CD4-positive, alpha-beta T cell (primary cell): ENCODE measurements at regions not wholly inside any gene's neighbourhood (a gene's known extent, or its start where the extent isn't known, plus 50 kb on each side); places are given as distances from the start of the nearest gene placed in this dataset.

Source experiments
- ATAC-seq: fragments of 200-7000 bp; cut with Tn5 transposase; one replicate; pipeline ENCODE4 v1.10.0; 2022; ENCODE audit warnings: mild to moderate bottlenecking; ENCODE audit not compliant: poor library complexity
- CTCF ChIA-PET: fragments of 350-600 bp; sonication (Branson Sonifier 250); formaldehyde crosslinking; loops from one replicate; lab custom pipeline; 2021; ENCODE audit warnings: antibody characterized with exemption, inconsistent platforms; lab: Charles Lee
- POLR2A ChIA-PET: fragments of 350-600 bp; sonication (Branson Sonifier 250); formaldehyde crosslinking; loops from one replicate; lab custom pipeline; 2021; ENCODE audit warnings: antibody characterized with exemption, inconsistent platforms; lab: Charles Lee
- DNase-seq, 14 experiments: peaks; one replicate each; pipeline ENCODE4 v3.0.0-alpha.2; 2013 to 2020; ENCODE audit warnings: mixed read lengths in 2 of 14
- H3K27ac ChIP-seq, 2 donors: one replicate each; pipeline versions ENCODE4 v1.5.1 to v1.7.0; 2013; ENCODE audit warnings: low read length in 2 of 2, low read depth in 1 of 2, mild to moderate bottlenecking in 1 of 2
- H3K27me3 ChIP-seq, 2 experiments: 1 replicate in 1 of 2; 2 replicates in 1 of 2; pipeline versions ENCODE4 v1.6.1 to v1.7.0; 2013; ENCODE audit warnings: low read length in 2 of 2, control low read depth in 1 of 2, mild to moderate bottlenecking in 1 of 2, moderate library complexity in 1 of 2; ENCODE audit not compliant: insufficient read depth in 2 of 2, control insufficient read depth in 1 of 2
- H3K36me3 ChIP-seq: one replicate; pipeline ENCODE4 v1.6.1; 2013; ENCODE audit warnings: low read length, control low read depth; ENCODE audit not compliant: insufficient read depth
- H3K4me1 ChIP-seq: one replicate; pipeline ENCODE4 v1.6.1; 2013; ENCODE audit warnings: low read length, control low read depth; ENCODE audit not compliant: insufficient read depth
- H3K4me3 ChIP-seq: one replicate; pipeline ENCODE4 v1.5.1; 2013; ENCODE audit warnings: mild to moderate bottlenecking, low read length, moderate library complexity
- H3K9me3 ChIP-seq, 2 experiments: 1 replicate in 1 of 2; 2 replicates in 1 of 2; pipeline versions ENCODE4 v1.6.1 to v1.7.0; 2013; ENCODE audit warnings: low read length in 2 of 2, mild to moderate bottlenecking in 2 of 2, control low read depth in 1 of 2, moderate library complexity in 1 of 2; ENCODE audit not compliant: control insufficient read depth in 1 of 2, insufficient read depth in 1 of 2
- H3K27ac Mint-ChIP-seq: one replicate; pipeline ENCODE4 v1.8.0; 2020; ENCODE audit warnings: mixed read lengths
- H3K27me3 Mint-ChIP-seq: one replicate; pipeline ENCODE4 v1.8.0; 2021; ENCODE audit warnings: mixed read lengths
- H3K36me3 Mint-ChIP-seq: one replicate; pipeline ENCODE4 v1.8.0; 2021; ENCODE audit warnings: low read depth, mixed read lengths
- H3K4me1 Mint-ChIP-seq: one replicate; pipeline ENCODE4 v1.8.0; 2021; ENCODE audit warnings: low read depth, mixed read lengths
- H3K4me3 Mint-ChIP-seq: one replicate; pipeline ENCODE4 v1.8.0; 2020; ENCODE audit warnings: mild to moderate bottlenecking, mixed read lengths
- H3K9me3 Mint-ChIP-seq: one replicate; pipeline ENCODE4 v1.8.0; 2020; ENCODE audit warnings: mixed read lengths
- intact Hi-C, 2 experiments: fragments of 100-400 bp; cut with DNase I in 1 of 2; cut with micrococcal nuclease in 1 of 2; formaldehyde crosslinking; loops; one replicate each; pipeline versions ENCODE4 v1.15.1 to v1.9.0; 2023 to 2025; cut with DNase I, micrococcal nuclease
- TF ChIP-seq, protein P1 (sequence below): fragments of 200-600 bp; IDR thresholded peaks from one replicate; pipeline ENCODE4 v1.8.0; 2022; ENCODE audit warnings: antibody characterized with exemption, mild to moderate bottlenecking

DNA sequence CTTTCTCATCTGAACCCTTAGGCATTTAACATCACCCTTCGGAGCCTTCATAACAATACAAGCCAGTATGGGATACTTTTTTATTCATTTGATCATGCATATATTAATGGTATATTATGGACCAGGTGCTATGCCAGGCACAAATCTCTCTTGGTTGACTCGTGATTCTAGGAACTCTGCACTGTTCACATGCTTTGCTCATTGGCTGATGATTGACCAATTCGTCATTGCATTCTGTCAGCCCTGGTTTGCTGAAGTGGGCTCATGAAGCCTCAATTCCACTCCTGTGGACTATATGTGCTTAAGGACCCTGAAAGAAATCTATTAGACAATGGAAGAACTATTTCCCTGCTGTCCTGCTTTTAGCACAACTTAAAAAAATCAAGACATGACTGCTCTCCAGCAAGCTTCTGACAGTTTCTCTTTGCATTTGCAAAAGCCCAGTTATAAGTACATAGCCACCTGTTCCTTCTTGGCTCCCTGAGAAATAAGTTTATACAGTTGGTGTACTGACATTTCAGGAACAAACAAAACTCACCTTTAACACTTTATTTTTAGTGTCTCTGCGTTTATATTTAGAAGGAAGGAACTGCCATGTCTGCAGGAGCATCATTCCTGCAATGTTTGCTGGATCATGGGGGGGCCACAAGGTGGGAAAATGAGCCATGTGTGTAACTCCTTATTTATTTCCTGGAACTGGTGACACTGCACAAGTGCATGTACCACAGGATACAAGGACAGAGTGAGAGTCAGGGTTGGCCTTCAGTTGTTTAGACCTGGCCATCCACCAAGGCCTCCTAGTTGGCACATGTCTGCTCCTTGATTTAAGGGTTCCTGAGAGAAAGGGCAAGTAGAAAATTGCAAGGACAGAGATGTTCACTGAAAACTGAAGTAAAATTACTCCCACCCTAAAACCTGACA, 146.0 kb upstream of the NAMPT start:
- TF ChIP-seq, protein P1, sequence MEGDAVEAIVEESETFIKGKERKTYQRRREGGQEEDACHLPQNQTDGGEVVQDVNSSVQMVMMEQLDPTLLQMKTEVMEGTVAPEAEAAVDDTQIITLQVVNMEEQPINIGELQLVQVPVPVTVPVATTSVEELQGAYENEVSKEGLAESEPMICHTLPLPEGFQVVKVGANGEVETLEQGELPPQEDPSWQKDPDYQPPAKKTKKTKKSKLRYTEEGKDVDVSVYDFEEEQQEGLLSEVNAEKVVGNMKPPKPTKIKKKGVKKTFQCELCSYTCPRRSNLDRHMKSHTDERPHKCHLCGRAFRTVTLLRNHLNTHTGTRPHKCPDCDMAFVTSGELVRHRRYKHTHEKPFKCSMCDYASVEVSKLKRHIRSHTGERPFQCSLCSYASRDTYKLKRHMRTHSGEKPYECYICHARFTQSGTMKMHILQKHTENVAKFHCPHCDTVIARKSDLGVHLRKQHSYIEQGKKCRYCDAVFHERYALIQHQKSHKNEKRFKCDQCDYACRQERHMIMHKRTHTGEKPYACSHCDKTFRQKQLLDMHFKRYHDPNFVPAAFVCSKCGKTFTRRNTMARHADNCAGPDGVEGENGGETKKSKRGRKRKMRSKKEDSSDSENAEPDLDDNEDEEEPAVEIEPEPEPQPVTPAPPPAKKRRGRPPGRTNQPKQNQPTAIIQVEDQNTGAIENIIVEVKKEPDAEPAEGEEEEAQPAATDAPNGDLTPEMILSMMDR: no peak
- Histone ChIP-seq H3K27ac (no peak overlapping the region), H3K27me3 (peaks cover 0 to 2% of the 10 kb centered on the region in 2 experiments), H3K4me1 (no peaks in the 10 kb centered on the region), H3K4me3 (no peak overlapping the region), H3K9me3 (no peaks in the 10 kb centered on the region), H3K36me3 (no peaks in the 10 kb centered on the region)
- Mint-ChIP-seq H3K27ac (no peak overlapping the region), H3K36me3 (no peaks in the 10 kb centered on the region), H3K9me3 (no peaks in the 10 kb centered on the region), H3K4me3 (no peak overlapping the region), H3K27me3 (peaks cover 25% of the 10 kb centered on the region), H3K4me1 (no peaks in the 10 kb centered on the region)
- intact Hi-C loops: no loop called here
- no peak for ATAC-seq
- DNase-seq: no peak
- POLR2A ChIA-PET: no interaction called here
- CTCF ChIA-PET: no interaction called here

DNA sequence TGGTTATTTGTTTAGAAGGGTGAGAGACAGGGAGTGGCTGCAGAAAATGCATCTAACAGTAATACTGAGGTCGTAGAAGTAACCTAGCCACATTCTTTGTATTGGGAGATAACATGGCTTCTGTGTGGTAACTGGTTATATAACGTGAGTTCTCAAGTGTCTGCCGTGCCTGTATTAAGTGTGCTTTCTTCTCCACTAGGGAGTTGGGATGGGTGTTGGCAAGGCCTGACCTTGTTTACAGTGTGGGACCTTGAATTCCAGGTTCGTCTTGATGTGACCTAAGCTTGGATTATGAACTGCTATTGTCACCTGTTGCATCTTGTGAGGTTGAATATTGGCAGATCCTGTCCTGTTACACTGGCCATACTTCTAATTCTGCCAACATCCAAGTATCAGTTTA, 145.3 kb upstream of the NAMPT start:
- H3K27ac Mint-ChIP-seq: no peak overlapping the region
- no peak overlapping the region for H3K4me3 ChIP-seq
- no peaks in the 10 kb centered on the region for H3K36me3 ChIP-seq
- H3K9me3 ChIP-seq: no peaks in the 10 kb centered on the region
- peaks cover 6% of the 10 kb centered on the region for H3K4me1 ChIP-seq
- H3K27me3 ChIP-seq: peaks cover 0 to 2% of the 10 kb centered on the region in 2 experiments
- H3K27ac ChIP-seq: no peak overlapping the region
- H3K27me3 Mint-ChIP-seq: peaks cover 25% of the 10 kb centered on the region
- ChIA-PET POLR2A (no interaction called here), CTCF (no interaction called here)
- ATAC-seq (no peak), DNase-seq (no peak)
- H3K4me3 Mint-ChIP-seq: no peak overlapping the region
- TF ChIP-seq, protein P1: no peak
- H3K9me3 Mint-ChIP-seq: no peaks in the 10 kb centered on the region
- H3K4me1 Mint-ChIP-seq: peaks cover 2% of the 10 kb centered on the region
- H3K36me3 Mint-ChIP-seq: no peaks in the 10 kb centered on the region
- intact Hi-C loops: no loop called here

DNA sequence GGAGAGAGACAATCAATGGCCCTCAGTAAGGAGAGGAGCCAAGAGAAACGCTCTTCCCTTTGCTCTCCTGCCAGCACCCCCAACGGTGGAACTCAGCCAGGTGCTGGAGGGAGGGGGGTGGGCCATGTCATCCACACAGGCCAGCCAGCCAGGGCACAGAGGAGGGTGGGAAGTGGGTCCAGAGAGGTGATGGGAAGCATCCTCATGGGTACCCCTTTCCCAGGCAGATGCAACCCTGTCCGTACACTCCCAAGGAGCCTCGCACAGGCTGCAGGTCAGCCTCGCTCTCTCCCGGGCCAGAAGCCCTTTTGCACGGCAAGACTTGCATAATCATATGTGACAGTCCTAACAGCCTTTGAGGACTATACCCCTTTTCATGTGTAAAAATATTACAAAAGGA, 142.0 kb upstream of the NAMPT start:
- no peak for DNase-seq
- peaks cover 10% of the 10 kb centered on the region for H3K4me1 Mint-ChIP-seq
- no peak overlapping the region for H3K27ac Mint-ChIP-seq
- no peaks in the 10 kb centered on the region for H3K9me3 Mint-ChIP-seq
- ChIA-PET POLR2A (no interaction called here), CTCF (no interaction called here)
- H3K36me3 Mint-ChIP-seq: no peaks in the 10 kb centered on the region
- H3K27me3 Mint-ChIP-seq: peaks cover 10% of the 10 kb centered on the region
- no peak overlapping the region for H3K4me3 Mint-ChIP-seq
- intact Hi-C loops: no loop called here
- Histone ChIP-seq H3K27me3 (peaks cover 0 to 2% of the 10 kb centered on the region in 2 experiments), H3K27ac (no peak overlapping the region), H3K9me3 (no peaks in the 10 kb centered on the region), H3K4me3 (no peak overlapping the region), H3K36me3 (no peaks in the 10 kb centered on the region), H3K4me1 (peaks cover 9% of the 10 kb centered on the region)
- ATAC-seq: no peak
- TF ChIP-seq, protein P1: no peak
